ENCODE measurements at regions not wholly inside any gene's neighbourhood (a gene's known extent, or its start where the extent isn't known, plus 50 kb on each side); places are given as distances from the start of the nearest gene placed in this dataset.
A peak's percentile ranks its signal among the peaks of the same experiment; 100 is the strongest.

DNA sequence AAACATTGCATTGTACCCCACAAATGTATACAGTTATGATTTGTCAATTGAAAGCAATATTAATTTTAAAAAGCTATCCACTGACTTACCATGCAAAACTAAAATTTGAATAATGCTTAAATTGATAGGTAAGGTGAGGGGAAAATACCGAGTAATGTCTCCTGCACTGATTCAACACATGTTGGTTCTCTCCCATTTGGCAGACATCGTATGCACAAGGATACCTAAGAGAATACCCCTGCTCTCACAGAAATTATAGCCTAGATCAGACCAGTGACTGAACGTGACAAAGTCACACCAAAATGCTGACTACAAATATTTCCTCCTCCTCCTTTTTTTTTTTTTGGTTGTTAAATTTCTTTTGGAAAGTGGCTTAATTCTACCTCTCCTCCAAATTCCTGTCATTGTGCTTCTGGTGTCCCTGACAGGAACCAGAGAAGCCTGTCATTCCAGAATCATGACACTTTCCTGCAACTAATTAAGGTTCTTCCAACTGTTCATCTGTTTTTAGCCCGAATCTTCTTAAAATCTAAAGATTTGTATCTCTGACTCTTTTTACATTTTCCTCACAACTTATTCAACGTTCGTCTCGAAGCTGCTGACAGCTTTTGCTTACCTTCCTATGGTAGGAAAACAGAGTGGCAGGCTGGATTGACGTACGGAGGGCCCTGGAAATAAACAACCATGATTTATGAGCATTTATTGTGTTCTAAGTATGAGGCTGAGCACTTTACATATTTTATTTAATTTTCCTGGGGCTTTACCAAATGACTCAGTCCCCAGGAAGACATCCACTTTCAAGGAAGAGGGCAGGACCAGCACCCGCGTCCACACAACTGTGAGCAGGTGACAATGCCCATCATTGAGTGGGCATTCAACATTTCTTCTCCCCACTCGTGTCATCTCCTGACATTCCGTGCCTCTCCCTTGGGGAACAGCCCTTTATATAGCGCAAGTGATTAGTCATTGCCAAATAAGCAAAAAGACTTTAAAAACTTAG, 57.9 kb upstream of the KCNE2 start:
- H3K4me3 ChIP-seq (ENCODE audit: low read depth, low read length) = no peak overlapping the region
- peak in 1 of 6 donors; percentile 61 for DNase-seq (ENCODE audit: low read depth in 4 of 6, low spot score in 6 of 6)
- H3K4me1 ChIP-seq (ENCODE audit: control insufficient read depth, insufficient read depth, low read length) = no peaks in the 10 kb centered on the region
- no peaks in the 10 kb centered on the region for H3K27me3 ChIP-seq (ENCODE audit: control insufficient read depth, insufficient read depth, low read length)
- H3K9me3 ChIP-seq (ENCODE audit: control insufficient read depth, insufficient read depth, low read length) = no peaks in the 10 kb centered on the region
- 87% methylated on average over 3 of the region's 14 CpGs for WGBS (ENCODE audit: insufficient coverage)
- H3K36me3 ChIP-seq (ENCODE audit: control insufficient read depth, insufficient read depth, low read length) = no peaks in the 10 kb centered on the region
- H3K27ac ChIP-seq (ENCODE audit: low read depth, low read length) = no peak overlapping the region

DNA sequence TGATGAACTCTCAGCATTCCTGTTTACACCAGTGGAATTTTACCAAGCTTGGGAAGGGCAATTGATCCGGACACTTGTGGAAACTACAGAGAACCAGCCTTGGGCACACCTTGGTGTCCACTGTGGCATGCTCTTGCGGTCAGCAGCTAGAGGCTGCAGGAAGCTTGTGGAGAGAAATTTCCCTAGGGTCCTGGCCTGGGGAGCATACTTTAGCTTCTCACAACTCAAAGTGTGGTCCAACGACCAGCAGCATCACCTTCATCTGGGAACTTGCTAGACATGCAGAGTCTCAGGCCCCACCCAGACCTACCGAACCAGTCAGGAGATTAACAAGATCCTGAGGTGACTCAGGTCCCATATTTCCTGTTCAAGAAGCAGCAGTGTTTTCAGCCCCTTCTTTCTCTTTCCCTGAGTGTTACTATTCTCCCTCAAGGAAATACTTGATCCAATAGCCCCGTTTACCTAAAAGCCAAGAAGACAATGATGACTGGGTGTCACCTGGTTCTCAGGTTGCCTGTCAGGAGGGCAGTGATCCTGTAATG, 55.7 kb upstream of the KCNE2 start:
- Histone ChIP-seq H3K9me3 (ENCODE audit: control insufficient read depth, insufficient read depth, low read length) (no peaks in the 10 kb centered on the region), H3K27ac (ENCODE audit: low read depth, low read length) (no peak overlapping the region), H3K36me3 (ENCODE audit: control insufficient read depth, insufficient read depth, low read length) (no peaks in the 10 kb centered on the region), H3K4me1 (ENCODE audit: control insufficient read depth, insufficient read depth, low read length) (no peaks in the 10 kb centered on the region), H3K27me3 (ENCODE audit: control insufficient read depth, insufficient read depth, low read length) (no peaks in the 10 kb centered on the region), H3K4me3 (ENCODE audit: low read depth, low read length) (no peak overlapping the region)
- 96% methylated on average over 5 of the region's 5 CpGs for WGBS (ENCODE audit: insufficient coverage)
- DNase-seq (ENCODE audit: low read depth in 4 of 6, low spot score in 6 of 6) = no peak

DNA sequence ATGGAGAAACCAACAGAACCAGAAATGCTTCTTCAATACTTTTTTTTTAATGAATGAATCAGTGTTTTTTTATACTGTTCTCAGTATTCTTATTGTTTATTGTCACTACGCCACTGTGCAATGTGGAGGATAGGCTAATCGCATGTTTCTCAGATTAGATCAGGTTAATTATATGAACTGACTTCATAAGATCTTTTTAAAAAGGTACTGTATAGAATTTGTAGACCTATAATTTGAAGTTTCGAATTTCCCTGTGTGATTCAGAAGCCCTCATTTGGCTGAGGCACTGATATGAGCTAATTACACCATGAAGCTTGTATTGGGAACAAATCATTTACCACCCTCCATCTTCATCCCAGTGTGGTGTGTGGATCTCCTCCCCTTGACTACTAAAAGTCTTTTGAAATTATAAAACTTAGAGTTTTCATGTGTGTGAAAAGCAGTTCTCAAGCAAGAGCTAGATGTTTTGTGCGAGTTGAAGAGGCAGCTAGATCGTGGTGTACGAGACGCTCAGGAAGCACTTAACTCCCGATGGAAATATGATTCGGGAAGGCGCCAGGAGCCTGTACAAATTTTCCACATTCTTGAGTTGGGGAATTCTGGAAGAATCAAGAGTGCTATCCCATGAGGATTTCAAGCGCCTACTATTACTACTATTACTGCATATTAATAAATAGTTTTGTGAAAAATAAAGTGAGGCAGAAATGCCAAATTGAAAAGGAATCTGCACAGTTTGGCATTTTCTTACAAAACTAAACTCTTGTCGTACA, 52.1 kb upstream of the KCNE2 start:
- no peak overlapping the region for H3K4me3 ChIP-seq (ENCODE audit: low read depth, low read length)
- no peaks in the 10 kb centered on the region for H3K27me3 ChIP-seq (ENCODE audit: control insufficient read depth, insufficient read depth, low read length)
- no peak for DNase-seq (ENCODE audit: low read depth in 4 of 6, low spot score in 6 of 6)
- WGBS (ENCODE audit: insufficient coverage) = 90% methylated on average over 2 of the region's 12 CpGs
- H3K36me3 ChIP-seq (ENCODE audit: control insufficient read depth, insufficient read depth, low read length) = no peaks in the 10 kb centered on the region
- no peaks in the 10 kb centered on the region for H3K4me1 ChIP-seq (ENCODE audit: control insufficient read depth, insufficient read depth, low read length)
- no peak overlapping the region for H3K27ac ChIP-seq (ENCODE audit: low read depth, low read length)
- H3K9me3 ChIP-seq (ENCODE audit: control insufficient read depth, insufficient read depth, low read length) = no peaks in the 10 kb centered on the region

GRCh38 chr21:34313116-34313515, 50.7 kb upstream of the KCNE2 start:
- no peak overlapping the region for H3K27ac ChIP-seq (ENCODE audit: low read depth, low read length)
- no peaks in the 10 kb centered on the region for H3K4me1 ChIP-seq (ENCODE audit: control insufficient read depth, insufficient read depth, low read length)
- 71% methylated on average over 1 of the region's 1 CpG for WGBS (ENCODE audit: insufficient coverage)
- H3K27me3 ChIP-seq (ENCODE audit: control insufficient read depth, insufficient read depth, low read length) = no peaks in the 10 kb centered on the region
- H3K4me3 ChIP-seq (ENCODE audit: low read depth, low read length) = no peak overlapping the region
- no peaks in the 10 kb centered on the region for H3K9me3 ChIP-seq (ENCODE audit: control insufficient read depth, insufficient read depth, low read length)
- no peaks in the 10 kb centered on the region for H3K36me3 ChIP-seq (ENCODE audit: control insufficient read depth, insufficient read depth, low read length)
- DNase-seq (ENCODE audit: low read depth in 4 of 6, low spot score in 6 of 6) = no peak

Data from spinal cord (tissue), 9 donors.